ENCODE measurements at regions not wholly inside any gene's neighbourhood (a gene's known extent, or its start where the extent isn't known, plus 50 kb on each side); places are given as distances from the start of the nearest gene placed in this dataset.

GRCh38 chr1:216846339-216846738, 123.1 kb upstream of the ESRRG start:
- H3K4me3 ChIP-seq (ENCODE audit: extremely low read depth, insufficient read depth, low read length, poor library complexity, severe bottlenecking): no peak overlapping the region
- WGBS, 2 experiments (ENCODE audit: insufficient coverage in 2 of 2): 100% methylated on average over 2 of the region's 4 CpGs; no CpG with 5 or more reads in 1 of the 2 experiments
- H3K4me1 ChIP-seq (ENCODE audit: control insufficient read depth, insufficient read depth, low read length, poor library complexity, severe bottlenecking): no peaks in the 10 kb centered on the region
- no peaks in the 10 kb centered on the region for H3K36me3 ChIP-seq (ENCODE audit: control insufficient read depth, insufficient read depth, low read length)
- H3K27ac ChIP-seq (ENCODE audit: low read depth, low read length, severe bottlenecking): no peak overlapping the region
- no peaks in the 10 kb centered on the region for H3K9me3 ChIP-seq (ENCODE audit: control insufficient read depth, low read length)

GRCh38 chr1:216843409-216843808, 120.2 kb upstream of the ESRRG start:
- H3K4me3 ChIP-seq (ENCODE audit: extremely low read depth, insufficient read depth, low read length, poor library complexity, severe bottlenecking): no peak overlapping the region
- H3K27ac ChIP-seq (ENCODE audit: low read depth, low read length, severe bottlenecking): no peak overlapping the region
- H3K36me3 ChIP-seq (ENCODE audit: control insufficient read depth, insufficient read depth, low read length): no peaks in the 10 kb centered on the region
- WGBS, 2 experiments (ENCODE audit: insufficient coverage in 2 of 2): 92 to 100% methylated on average over 3 to 4 of the region's 5 CpGs
- no peaks in the 10 kb centered on the region for H3K4me1 ChIP-seq (ENCODE audit: control insufficient read depth, insufficient read depth, low read length, poor library complexity, severe bottlenecking)
- H3K9me3 ChIP-seq (ENCODE audit: control insufficient read depth, low read length): no peaks in the 10 kb centered on the region

- no peaks in the 10 kb centered on the region for H3K9me3 ChIP-seq (ENCODE audit: control insufficient read depth, low read length)
- no peaks in the 10 kb centered on the region for H3K36me3 ChIP-seq (ENCODE audit: control insufficient read depth, insufficient read depth, low read length)
- H3K4me1 ChIP-seq (ENCODE audit: control insufficient read depth, insufficient read depth, low read length, poor library complexity, severe bottlenecking): no peaks in the 10 kb centered on the region
- WGBS, 2 experiments (ENCODE audit: insufficient coverage in 2 of 2): 100% methylated on average over 1 to 2 of the region's 3 CpGs
- H3K27ac ChIP-seq (ENCODE audit: low read depth, low read length, severe bottlenecking): no peak overlapping the region
- no peak overlapping the region for H3K4me3 ChIP-seq (ENCODE audit: extremely low read depth, insufficient read depth, low read length, poor library complexity, severe bottlenecking)
Measured at GRCh38 chr1:216841165-216841564, 117.9 kb upstream of the ESRRG start.

- WGBS, 2 experiments (ENCODE audit: insufficient coverage in 2 of 2): no CpG with 5 or more reads among the region's 3 CpGs
- H3K4me1 ChIP-seq (ENCODE audit: control insufficient read depth, insufficient read depth, low read length, poor library complexity, severe bottlenecking): no peaks in the 10 kb centered on the region
- H3K4me3 ChIP-seq (ENCODE audit: extremely low read depth, insufficient read depth, low read length, poor library complexity, severe bottlenecking): no peak overlapping the region
- H3K9me3 ChIP-seq (ENCODE audit: control insufficient read depth, low read length): no peaks in the 10 kb centered on the region
- no peaks in the 10 kb centered on the region for H3K36me3 ChIP-seq (ENCODE audit: control insufficient read depth, insufficient read depth, low read length)
- H3K27ac ChIP-seq (ENCODE audit: low read depth, low read length, severe bottlenecking): no peak overlapping the region
Measured at GRCh38 chr1:216836316-216836715, 113.1 kb upstream of the ESRRG start.

GRCh38 chr1:216833509-216833908, 110.3 kb upstream of the ESRRG start:
- H3K9me3 ChIP-seq (ENCODE audit: control insufficient read depth, low read length): no peaks in the 10 kb centered on the region
- H3K4me3 ChIP-seq (ENCODE audit: extremely low read depth, insufficient read depth, low read length, poor library complexity, severe bottlenecking): no peak overlapping the region
- 89 to 94% methylated on average over 2 of the region's 4 CpGs for WGBS, 2 experiments (ENCODE audit: insufficient coverage in 2 of 2)
- no peaks in the 10 kb centered on the region for H3K36me3 ChIP-seq (ENCODE audit: control insufficient read depth, insufficient read depth, low read length)
- no peak overlapping the region for H3K27ac ChIP-seq (ENCODE audit: low read depth, low read length, severe bottlenecking)
- no peaks in the 10 kb centered on the region for H3K4me1 ChIP-seq (ENCODE audit: control insufficient read depth, insufficient read depth, low read length, poor library complexity, severe bottlenecking)

GRCh38 chr1:216832192-216832591, 109.0 kb upstream of the ESRRG start:
- Histone ChIP-seq H3K27ac (ENCODE audit: low read depth, low read length, severe bottlenecking) (no peak overlapping the region), H3K9me3 (ENCODE audit: control insufficient read depth, low read length) (no peaks in the 10 kb centered on the region), H3K4me3 (ENCODE audit: extremely low read depth, insufficient read depth, low read length, poor library complexity, severe bottlenecking) (no peak overlapping the region), H3K4me1 (ENCODE audit: control insufficient read depth, insufficient read depth, low read length, poor library complexity, severe bottlenecking) (no peaks in the 10 kb centered on the region), H3K36me3 (ENCODE audit: control insufficient read depth, insufficient read depth, low read length) (no peaks in the 10 kb centered on the region)
- 82 to 100% methylated on average over 2 to 3 of the region's 3 CpGs for WGBS, 2 experiments (ENCODE audit: insufficient coverage in 2 of 2)

- Histone ChIP-seq H3K4me3 (ENCODE audit: extremely low read depth, insufficient read depth, low read length, poor library complexity, severe bottlenecking) (no peak overlapping the region), H3K27ac (ENCODE audit: low read depth, low read length, severe bottlenecking) (no peak overlapping the region), H3K36me3 (ENCODE audit: control insufficient read depth, insufficient read depth, low read length) (no peaks in the 10 kb centered on the region), H3K9me3 (ENCODE audit: control insufficient read depth, low read length) (no peaks in the 10 kb centered on the region), H3K4me1 (ENCODE audit: control insufficient read depth, insufficient read depth, low read length, poor library complexity, severe bottlenecking) (no peaks in the 10 kb centered on the region)
- WGBS, 2 experiments (ENCODE audit: insufficient coverage in 2 of 2): 92 to 93% methylated on average over 5 to 7 of the region's 10 CpGs
Measured at GRCh38 chr1:216830424-216831210, 107.4 kb upstream of the ESRRG start.

GRCh38 chr1:216827251-216827650, 104.0 kb upstream of the ESRRG start:
- Histone ChIP-seq H3K36me3 (ENCODE audit: control insufficient read depth, insufficient read depth, low read length) (no peaks in the 10 kb centered on the region), H3K4me3 (ENCODE audit: extremely low read depth, insufficient read depth, low read length, poor library complexity, severe bottlenecking) (no peak overlapping the region), H3K27ac (ENCODE audit: low read depth, low read length, severe bottlenecking) (no peak overlapping the region), H3K4me1 (ENCODE audit: control insufficient read depth, insufficient read depth, low read length, poor library complexity, severe bottlenecking) (no peaks in the 10 kb centered on the region), H3K9me3 (ENCODE audit: control insufficient read depth, low read length) (no peaks in the 10 kb centered on the region)
- no CpG with 5 or more reads among the region's 2 CpGs for WGBS, 2 experiments (ENCODE audit: insufficient coverage in 2 of 2)

- Histone ChIP-seq H3K4me1 (ENCODE audit: control insufficient read depth, insufficient read depth, low read length, poor library complexity, severe bottlenecking) (no peaks in the 10 kb centered on the region), H3K4me3 (ENCODE audit: extremely low read depth, insufficient read depth, low read length, poor library complexity, severe bottlenecking) (no peak overlapping the region), H3K36me3 (ENCODE audit: control insufficient read depth, insufficient read depth, low read length) (no peaks in the 10 kb centered on the region), H3K9me3 (ENCODE audit: control insufficient read depth, low read length) (no peaks in the 10 kb centered on the region), H3K27ac (ENCODE audit: low read depth, low read length, severe bottlenecking) (no peak overlapping the region)
- 67 to 100% methylated on average over 1 of the region's 2 CpGs for WGBS, 2 experiments (ENCODE audit: insufficient coverage in 2 of 2)
Measured at GRCh38 chr1:216826646-216827045, 103.4 kb upstream of the ESRRG start.

- no peaks in the 10 kb centered on the region for H3K4me1 ChIP-seq (ENCODE audit: control insufficient read depth, insufficient read depth, low read length, poor library complexity, severe bottlenecking)
- no peak overlapping the region for H3K4me3 ChIP-seq (ENCODE audit: extremely low read depth, insufficient read depth, low read length, poor library complexity, severe bottlenecking)
- no CpG with 5 or more reads among the region's 4 CpGs for WGBS, 2 experiments (ENCODE audit: insufficient coverage in 2 of 2)
- H3K27ac ChIP-seq (ENCODE audit: low read depth, low read length, severe bottlenecking): no peak overlapping the region
- H3K36me3 ChIP-seq (ENCODE audit: control insufficient read depth, insufficient read depth, low read length): no peaks in the 10 kb centered on the region
- no peaks in the 10 kb centered on the region for H3K9me3 ChIP-seq (ENCODE audit: control insufficient read depth, low read length)
Measured at GRCh38 chr1:216826214-216826613, 103.0 kb upstream of the ESRRG start.

GRCh38 chr1:216825557-216825956, 102.3 kb upstream of the ESRRG start:
- WGBS, 2 experiments (ENCODE audit: insufficient coverage in 2 of 2): 100% methylated on average over 1 of the region's 2 CpGs; no CpG with 5 or more reads in 1 of the 2 experiments
- no peaks in the 10 kb centered on the region for H3K36me3 ChIP-seq (ENCODE audit: control insufficient read depth, insufficient read depth, low read length)
- H3K4me3 ChIP-seq (ENCODE audit: extremely low read depth, insufficient read depth, low read length, poor library complexity, severe bottlenecking): no peak overlapping the region
- no peaks in the 10 kb centered on the region for H3K4me1 ChIP-seq (ENCODE audit: control insufficient read depth, insufficient read depth, low read length, poor library complexity, severe bottlenecking)
- no peak overlapping the region for H3K27ac ChIP-seq (ENCODE audit: low read depth, low read length, severe bottlenecking)
- H3K9me3 ChIP-seq (ENCODE audit: control insufficient read depth, low read length): no peaks in the 10 kb centered on the region
